ENCODE measurements at regions not wholly inside any gene's neighbourhood (a gene's known extent, or its start where the extent isn't known, plus 50 kb on each side); places are given as distances from the start of the nearest gene placed in this dataset.

GRCh38 chr2:51120754-51121280, 88.9 kb upstream of the NRXN1 start:
- no peak for ATAC-seq
- TF ChIP-seq CTCF (IDR thresholded peaks at IDR 0.05), result no peak
- TF ChIP-seq POLR2AphosphoS5 (IDR thresholded peaks at IDR 0.05), result no peak
- TF ChIP-seq EP300 (IDR thresholded peaks at IDR 0.05), result no peak
- TF ChIP-seq POLR2A (IDR thresholded peaks at IDR 0.05), result no peak

GRCh38 chr2:51111532-51111931, 79.6 kb upstream of the NRXN1 start:
- H3K4me3 ChIP-seq, result no peak overlapping the region
- 95 to 96% methylated on average over 3 of the region's 3 CpGs for WGBS, 2 donors (ENCODE audit: low coverage in 1 of 2)
- no peak overlapping the region for H3K27ac ChIP-seq
- no peaks in the 10 kb centered on the region for H3K27me3 ChIP-seq
- ATAC-seq, result no peak
- H3K4me1 ChIP-seq, result no peaks in the 10 kb centered on the region
- H3K9me3 ChIP-seq, result no peaks in the 10 kb centered on the region
- no peaks in the 10 kb centered on the region for H3K36me3 ChIP-seq
- TF ChIP-seq CTCF (IDR thresholded peaks at IDR 0.05), result no peak
- TF ChIP-seq POLR2A (IDR thresholded peaks at IDR 0.05), result no peak
- no peak for TF ChIP-seq EP300 (IDR thresholded peaks at IDR 0.05)
- TF ChIP-seq POLR2AphosphoS5 (IDR thresholded peaks at IDR 0.05), result no peak

More at GRCh38 chr2:51120754-51121280, 88.9 kb upstream of the NRXN1 start:
- WGBS, 2 donors (ENCODE audit: low coverage in 1 of 2), result 92 to 97% methylated on average over 2 to 3 of the region's 3 CpGs
- Histone ChIP-seq H3K27ac (no peak overlapping the region), H3K4me3 (no peak overlapping the region), H3K9me3 (no peaks in the 10 kb centered on the region), H3K27me3 (no peaks in the 10 kb centered on the region), H3K4me1 (no peaks in the 10 kb centered on the region), H3K36me3 (no peaks in the 10 kb centered on the region)

GRCh38 chr2:51108794-51109193, 76.9 kb upstream of the NRXN1 start:
- Histone ChIP-seq H3K4me3 (no peak overlapping the region), H3K4me1 (no peaks in the 10 kb centered on the region), H3K9me3 (no peaks in the 10 kb centered on the region), H3K36me3 (no peaks in the 10 kb centered on the region), H3K27ac (no peak overlapping the region), H3K27me3 (no peaks in the 10 kb centered on the region)
- ATAC-seq, result no peak
- 100% methylated on average over 1 of the region's 1 CpG for WGBS, 2 donors (ENCODE audit: low coverage in 1 of 2)
- TF ChIP-seq EP300 (IDR thresholded peaks at IDR 0.05) (no peak), POLR2A (IDR thresholded peaks at IDR 0.05) (no peak), CTCF (IDR thresholded peaks at IDR 0.05) (no peak), POLR2AphosphoS5 (IDR thresholded peaks at IDR 0.05) (no peak)

- H3K36me3 ChIP-seq, result no peaks in the 10 kb centered on the region
- 48 to 58% methylated on average over 2 of the region's 2 CpGs for WGBS, 2 donors (ENCODE audit: low coverage in 1 of 2)
- H3K4me1 ChIP-seq, result no peaks in the 10 kb centered on the region
- no peak for ATAC-seq
- H3K27me3 ChIP-seq, result no peaks in the 10 kb centered on the region
- no peak overlapping the region for H3K4me3 ChIP-seq
- H3K27ac ChIP-seq, result no peak overlapping the region
- TF ChIP-seq CTCF (IDR thresholded peaks at IDR 0.05), result no peak
- H3K9me3 ChIP-seq, result no peaks in the 10 kb centered on the region
Measured at GRCh38 chr2:51107841-51108240, 75.9 kb upstream of the NRXN1 start.

- TF ChIP-seq POLR2AphosphoS5 (IDR thresholded peaks at IDR 0.05) (no peak), CTCF (IDR thresholded peaks at IDR 0.05) (no peak), POLR2A (IDR thresholded peaks at IDR 0.05) (no peak), EP300 (IDR thresholded peaks at IDR 0.05) (no peak)
- no peaks in the 10 kb centered on the region for H3K4me1 ChIP-seq
- H3K27me3 ChIP-seq, result no peaks in the 10 kb centered on the region
- WGBS, 2 donors (ENCODE audit: low coverage in 1 of 2), result 75 to 80% methylated on average over 2 of the region's 2 CpGs
- no peak overlapping the region for H3K27ac ChIP-seq
- no peak for ATAC-seq
- H3K36me3 ChIP-seq, result no peaks in the 10 kb centered on the region
- no peaks in the 10 kb centered on the region for H3K9me3 ChIP-seq
- no peak overlapping the region for H3K4me3 ChIP-seq
Measured at GRCh38 chr2:51105811-51106210, 73.9 kb upstream of the NRXN1 start.
